ENCODE measurements at regions not wholly inside any gene's neighbourhood (a gene's known extent, or its start where the extent isn't known, plus 50 kb on each side); places are given as distances from the start of the nearest gene placed in this dataset.

- TF ChIP-seq, protein P1, sequence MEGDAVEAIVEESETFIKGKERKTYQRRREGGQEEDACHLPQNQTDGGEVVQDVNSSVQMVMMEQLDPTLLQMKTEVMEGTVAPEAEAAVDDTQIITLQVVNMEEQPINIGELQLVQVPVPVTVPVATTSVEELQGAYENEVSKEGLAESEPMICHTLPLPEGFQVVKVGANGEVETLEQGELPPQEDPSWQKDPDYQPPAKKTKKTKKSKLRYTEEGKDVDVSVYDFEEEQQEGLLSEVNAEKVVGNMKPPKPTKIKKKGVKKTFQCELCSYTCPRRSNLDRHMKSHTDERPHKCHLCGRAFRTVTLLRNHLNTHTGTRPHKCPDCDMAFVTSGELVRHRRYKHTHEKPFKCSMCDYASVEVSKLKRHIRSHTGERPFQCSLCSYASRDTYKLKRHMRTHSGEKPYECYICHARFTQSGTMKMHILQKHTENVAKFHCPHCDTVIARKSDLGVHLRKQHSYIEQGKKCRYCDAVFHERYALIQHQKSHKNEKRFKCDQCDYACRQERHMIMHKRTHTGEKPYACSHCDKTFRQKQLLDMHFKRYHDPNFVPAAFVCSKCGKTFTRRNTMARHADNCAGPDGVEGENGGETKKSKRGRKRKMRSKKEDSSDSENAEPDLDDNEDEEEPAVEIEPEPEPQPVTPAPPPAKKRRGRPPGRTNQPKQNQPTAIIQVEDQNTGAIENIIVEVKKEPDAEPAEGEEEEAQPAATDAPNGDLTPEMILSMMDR (IDR thresholded peaks at IDR 0.05) = no peak
- no peak for TF ChIP-seq POLR2A (IDR thresholded peaks at IDR 0.05)
Observed at GRCh38 chr11:131146827-131147490, 223.5 kb upstream of the NTM start.
